Spleen (tissue), 11 donors: ENCODE measurements at regions not wholly inside any gene's neighbourhood (a gene's known extent, or its start where the extent isn't known, plus 50 kb on each side); places are given as distances from the start of the nearest gene placed in this dataset.

Experiments
- DNase-seq: peaks from one replicate; pipeline ENCODE4 v3.0.0-alpha.2; 2020
- H3K27ac ChIP-seq, 8 donors: fragments of 200-600 bp; sonication (generic) in 7 of 8; 1 replicate in 4 of 8; 2 replicates in 4 of 8; pipeline versions ENCODE4 v1.5.0 to v1.8.0; 2016 to 2021; ENCODE audit warnings: inconsistent platforms in 4 of 8, mild to moderate bottlenecking in 4 of 8, moderate library complexity in 1 of 8
- H3K27me3 ChIP-seq, 7 donors: fragments of 200-600 bp; sonication (generic) in 6 of 7; replicated peaks in 1 of 7; 1 replicate in 4 of 7; 2 replicates in 3 of 7; pipeline versions ENCODE4 v1.5.0 to v1.8.0; 2016 to 2021; ENCODE audit warnings: inconsistent platforms in 3 of 7, mild to moderate bottlenecking in 1 of 7
- H3K36me3 ChIP-seq, 6 donors: fragments of 200-600 bp; sonication (generic) in 5 of 6; 1 replicate in 4 of 6; 2 replicates in 2 of 6; pipeline versions ENCODE4 v1.5.0 to v1.8.0; 2016 to 2021; ENCODE audit warnings: inconsistent platforms in 2 of 6
- H3K4me1 ChIP-seq, 6 donors: fragments of 200-600 bp; sonication (generic) in 5 of 6; 1 replicate in 3 of 6; 2 replicates in 3 of 6; pipeline versions ENCODE4 v1.5.0 to v1.8.0; 2016 to 2021; ENCODE audit warnings: inconsistent platforms in 3 of 6
- H3K4me3 ChIP-seq, 8 donors: fragments of 200-600 bp; sonication (generic) in 7 of 8; 1 replicate in 4 of 8; 2 replicates in 4 of 8; pipeline versions ENCODE4 v1.5.0 to v1.8.0; 2016 to 2021; ENCODE audit warnings: inconsistent platforms in 4 of 8, mild to moderate bottlenecking in 4 of 8, moderate library complexity in 2 of 8
- H3K9me3 ChIP-seq, 8 donors: fragments of 200-600 bp; sonication (generic) in 7 of 8; 1 replicate in 4 of 8; 2 replicates in 4 of 8; pipeline versions ENCODE4 v1.5.0 to v1.8.0; 2016 to 2021; ENCODE audit warnings: inconsistent platforms in 4 of 8
- POLR2A ChIP-seq, 3 donors: fragments of 450-650 bp; IDR thresholded peaks; one replicate each; pipeline ENCODE4 v1.5.1; 2017; ENCODE audit warnings: antibody characterized with exemption in 3 of 3, mild to moderate bottlenecking in 1 of 3
- POLR2AphosphoS5 ChIP-seq, 3 donors: sonication (generic); formaldehyde crosslinking; IDR thresholded peaks; one replicate each; pipeline ENCODE4 v1.5.1; 2017; ENCODE audit warnings: antibody characterized with exemption in 3 of 3
- WGBS, 5 donors: extraction: QIAGEN DNeasy Blood & Tissue Kit in 3 of 5; methylation state at CpG; one replicate each; pipeline versions ENCODE4 v1.1.5 to v1.1.7; 2013 to 2018; 5-methylcytosine and 5-hydroxymethylcytosine counted together
- intact Hi-C: fragments of 100-400 bp; cut with DNase I; formaldehyde crosslinking; loops from one replicate; pipeline ENCODE4 v1.15.0; 2023; ENCODE audit warnings: low total_unique reads
- TF ChIP-seq, protein P1 (sequence below), 11 experiments: fragments of 200-600 bp in 7 of 11; fragments of 450-650 bp in 4 of 11; sonication (generic) in 4 of 11; IDR thresholded peaks in 8 of 11; conservative IDR thresholded peaks in 3 of 11; 1 replicate in 7 of 11; 2 replicates in 4 of 11; pipeline versions ENCODE4 v1.4.0 to v1.8.0; 2016 to 2021; ENCODE audit warnings: antibody characterized with exemption in 11 of 11, inconsistent platforms in 4 of 11, mild to moderate bottlenecking in 1 of 11
- donor health status: healthy with polysubstance abuse.
- donor health status: DM: no; HTN: no; CAD: no; lungs with moderate emphysema.
- donor health status: DM: no; HTN: no; CAD: no.
- donor health status: Bipolar disorder and iron deficiency.
- donor health status: healthy.
- donor health status: DM: no; HTN: no; CAD: no.
- donor health status: DM: yes; HTN: yes; CAD: no.

DNA sequence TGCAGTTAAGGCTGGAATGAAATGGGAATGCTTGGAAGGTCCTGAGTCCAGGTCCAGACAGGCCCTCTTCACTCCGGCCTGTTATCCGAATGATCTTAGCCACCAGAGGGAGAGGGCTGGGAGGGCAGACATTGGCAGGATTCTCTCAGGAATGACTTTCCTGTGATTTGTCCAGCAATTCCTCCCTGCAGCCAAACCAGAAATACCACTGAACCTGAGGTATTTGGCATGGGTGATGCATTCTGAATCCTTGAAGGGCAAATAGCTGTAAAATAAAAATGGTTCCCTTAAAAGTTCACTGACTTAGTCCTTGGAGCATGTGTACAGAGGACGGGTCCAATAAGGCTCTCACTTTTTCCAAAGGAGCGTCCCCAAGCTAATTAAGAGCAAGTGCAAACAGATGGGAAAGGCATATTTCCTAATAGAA is 77.5 kb upstream of the HABP2 start:
- H3K9me3 ChIP-seq: peaks cover 0 to 28% (median 18%) of the 10 kb centered on the region in 8 donors
- no peak overlapping the region for H3K27ac ChIP-seq
- no peaks in the 10 kb centered on the region for H3K36me3 ChIP-seq
- no peaks in the 10 kb centered on the region for H3K4me1 ChIP-seq
- TF ChIP-seq, protein P1, sequence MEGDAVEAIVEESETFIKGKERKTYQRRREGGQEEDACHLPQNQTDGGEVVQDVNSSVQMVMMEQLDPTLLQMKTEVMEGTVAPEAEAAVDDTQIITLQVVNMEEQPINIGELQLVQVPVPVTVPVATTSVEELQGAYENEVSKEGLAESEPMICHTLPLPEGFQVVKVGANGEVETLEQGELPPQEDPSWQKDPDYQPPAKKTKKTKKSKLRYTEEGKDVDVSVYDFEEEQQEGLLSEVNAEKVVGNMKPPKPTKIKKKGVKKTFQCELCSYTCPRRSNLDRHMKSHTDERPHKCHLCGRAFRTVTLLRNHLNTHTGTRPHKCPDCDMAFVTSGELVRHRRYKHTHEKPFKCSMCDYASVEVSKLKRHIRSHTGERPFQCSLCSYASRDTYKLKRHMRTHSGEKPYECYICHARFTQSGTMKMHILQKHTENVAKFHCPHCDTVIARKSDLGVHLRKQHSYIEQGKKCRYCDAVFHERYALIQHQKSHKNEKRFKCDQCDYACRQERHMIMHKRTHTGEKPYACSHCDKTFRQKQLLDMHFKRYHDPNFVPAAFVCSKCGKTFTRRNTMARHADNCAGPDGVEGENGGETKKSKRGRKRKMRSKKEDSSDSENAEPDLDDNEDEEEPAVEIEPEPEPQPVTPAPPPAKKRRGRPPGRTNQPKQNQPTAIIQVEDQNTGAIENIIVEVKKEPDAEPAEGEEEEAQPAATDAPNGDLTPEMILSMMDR (IDR thresholded peaks at IDR 0.05 in 8 of 11, conservative IDR thresholded peaks at IDR 0.05 in 3 of 11): no peak
- TF ChIP-seq POLR2AphosphoS5 (IDR thresholded peaks at IDR 0.05) (no peak), POLR2A (IDR thresholded peaks at IDR 0.05) (no peak)
- H3K4me3 ChIP-seq: no peak overlapping the region
- H3K27me3 ChIP-seq: no peaks in the 10 kb centered on the region
- intact Hi-C loops: no loop called here
- DNase-seq: no peak
- 64 to 85% (median 79%) methylated on average over 4 of the region's 4 CpGs for WGBS, 5 donors

DNA sequence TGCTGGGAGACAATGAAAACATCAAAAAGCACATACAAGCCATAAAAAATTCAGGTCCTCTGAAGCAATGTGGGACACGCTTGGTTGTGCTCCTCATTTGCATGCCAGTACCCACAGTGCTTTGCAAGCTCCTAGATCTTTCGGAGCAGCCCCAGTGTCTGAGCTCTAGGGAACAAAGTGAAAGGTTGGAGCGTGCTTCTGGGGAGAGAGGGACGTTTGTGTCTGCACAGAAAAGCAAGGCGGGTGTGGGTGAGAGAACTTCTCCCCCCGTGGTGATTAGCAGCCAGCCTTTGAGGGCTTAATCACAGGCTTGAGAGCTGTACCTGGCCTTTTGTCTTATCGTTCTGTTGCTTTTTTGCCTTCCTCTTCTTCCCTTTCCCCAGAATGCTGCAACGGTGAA is 76.7 kb upstream of the HABP2 start:
- H3K27ac ChIP-seq: no peak overlapping the region
- H3K36me3 ChIP-seq: no peaks in the 10 kb centered on the region
- H3K27me3 ChIP-seq: no peaks in the 10 kb centered on the region
- peaks cover 0 to 36% (median 26%) of the 10 kb centered on the region in 8 donors for H3K9me3 ChIP-seq
- no peak overlapping the region for H3K4me3 ChIP-seq
- DNase-seq: no peak
- no peaks in the 10 kb centered on the region for H3K4me1 ChIP-seq
- intact Hi-C loops: no loop called here
- 63 to 77% (median 73%) methylated on average over 8 of the region's 8 CpGs for WGBS, 5 donors
- TF ChIP-seq, protein P1 (IDR thresholded peaks at IDR 0.05 in 8 of 11, conservative IDR thresholded peaks at IDR 0.05 in 3 of 11): no peak
- TF ChIP-seq POLR2A (IDR thresholded peaks at IDR 0.05) (no peak), POLR2AphosphoS5 (IDR thresholded peaks at IDR 0.05) (no peak)

DNA sequence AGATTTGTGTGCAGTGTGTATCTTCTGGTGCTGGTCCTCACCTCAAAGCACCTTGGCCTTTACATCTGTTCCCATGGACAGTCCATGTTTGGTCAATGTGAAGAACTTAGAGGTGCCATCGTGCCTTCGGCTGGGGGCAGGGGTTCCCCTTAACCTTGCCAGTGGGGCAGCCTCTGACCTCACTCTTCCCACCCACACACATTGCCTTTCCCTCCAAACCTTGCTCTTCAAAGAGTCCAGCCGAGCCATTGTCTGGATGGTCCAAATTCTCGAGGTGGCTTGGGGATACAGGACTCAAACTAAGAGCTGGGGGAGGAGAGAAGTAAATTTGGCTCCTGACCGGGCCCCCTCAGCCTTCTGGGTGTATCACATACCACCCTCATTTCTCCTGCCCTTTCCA is 76.2 kb upstream of the HABP2 start:
- H3K4me3 ChIP-seq: no peak overlapping the region
- intact Hi-C loops: no loop called here

DNA sequence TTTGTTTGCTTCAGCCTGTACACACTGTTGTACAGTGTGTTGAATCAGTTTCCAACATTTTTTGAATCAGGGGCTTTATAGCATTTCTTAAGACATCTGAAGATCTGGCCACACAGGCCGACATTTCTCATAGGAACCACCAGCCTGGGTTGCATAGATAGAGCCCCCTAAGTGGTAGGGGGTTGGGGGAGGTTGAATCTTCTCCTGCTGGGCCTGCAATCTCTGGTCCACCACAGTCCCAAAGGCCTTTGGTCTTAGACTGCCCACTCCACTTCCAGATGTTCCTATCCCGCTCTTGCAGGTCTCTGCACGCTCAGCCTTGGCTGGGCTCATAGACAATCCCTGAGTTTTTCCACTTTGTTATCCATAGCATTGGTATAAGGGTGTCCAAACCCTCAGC is 75.4 kb upstream of the HABP2 start:
- intact Hi-C loops: no loop called here
- TF ChIP-seq POLR2AphosphoS5 (IDR thresholded peaks at IDR 0.05) (no peak), POLR2A (IDR thresholded peaks at IDR 0.05) (no peak)
- TF ChIP-seq, protein P1 (IDR thresholded peaks at IDR 0.05 in 8 of 11, conservative IDR thresholded peaks at IDR 0.05 in 3 of 11): no peak
- no peak for DNase-seq
- Histone ChIP-seq H3K27me3 (no peaks in the 10 kb centered on the region), H3K36me3 (no peaks in the 10 kb centered on the region), H3K9me3 (peaks cover 0 to 48% (median 33%) of the 10 kb centered on the region in 8 donors), H3K4me1 (no peaks in the 10 kb centered on the region), H3K4me3 (no peak overlapping the region), H3K27ac (no peak overlapping the region)
- WGBS, 5 donors: 86 to 100% (median 91%) methylated on average over 3 of the region's 3 CpGs

More for the DNA sequence above, 76.2 kb upstream of the HABP2 start:
- Histone ChIP-seq H3K27ac (no peak overlapping the region), H3K27me3 (no peaks in the 10 kb centered on the region), H3K9me3 (peaks cover 0 to 41% (median 30%) of the 10 kb centered on the region in 8 donors), H3K4me1 (no peaks in the 10 kb centered on the region), H3K36me3 (no peaks in the 10 kb centered on the region)
- no peak for TF ChIP-seq POLR2AphosphoS5 (IDR thresholded peaks at IDR 0.05)
- no peak for TF ChIP-seq POLR2A (IDR thresholded peaks at IDR 0.05)
- TF ChIP-seq, protein P1 (IDR thresholded peaks at IDR 0.05 in 8 of 11, conservative IDR thresholded peaks at IDR 0.05 in 3 of 11): no peak
- no peak for DNase-seq
- 81 to 91% (median 88%) methylated on average over 5 of the region's 5 CpGs for WGBS, 5 donors
